HEK293 (cell line): ENCODE measurements at regions not wholly inside any gene's neighbourhood (a gene's known extent, or its start where the extent isn't known, plus 50 kb on each side); places are given as distances from the start of the nearest gene placed in this dataset.

Experiments used
- BCL11B ChIP-seq: fragments of 450-650 bp; formaldehyde crosslinking; IDR thresholded peaks from 2 replicates; pipeline ENCODE4 v1.5.1; 2016; ENCODE audit warnings: low read depth, missing biosample characterization, missing genetic modification characterization
- CTCF ChIP-seq: fragments of 450-650 bp; formaldehyde crosslinking; IDR thresholded peaks from 2 replicates; pipeline ENCODE4 v1.5.1; 2016; ENCODE audit warnings: missing biosample characterization, missing genetic modification characterization
- KLF17 ChIP-seq: fragments of 450-650 bp; formaldehyde crosslinking; IDR thresholded peaks from 2 replicates; pipeline ENCODE4 v1.5.1; 2016; ENCODE audit warnings: missing biosample characterization, missing genetic modification characterization
- MZF1 ChIP-seq: fragments of 450-650 bp; formaldehyde crosslinking; IDR thresholded peaks from 2 replicates; pipeline ENCODE4 v1.5.1; 2017; ENCODE audit warnings: missing biosample characterization, missing genetic modification characterization, borderline replicate concordance
- TSHZ1 ChIP-seq: fragments of 450-650 bp; formaldehyde crosslinking; IDR thresholded peaks from 2 replicates; pipeline ENCODE4 v1.5.1; 2016; ENCODE audit warnings: missing biosample characterization, missing genetic modification characterization, borderline replicate concordance
- ZBTB1 ChIP-seq: fragments of 450-650 bp; formaldehyde crosslinking; IDR thresholded peaks from 2 replicates; pipeline ENCODE4 v1.5.1; 2016; ENCODE audit warnings: missing biosample characterization, missing genetic modification characterization
- ZFHX2 ChIP-seq: fragments of 450-650 bp; formaldehyde crosslinking; conservative IDR thresholded peaks from 2 replicates; pipeline ENCODE4 v1.5.1; 2016; ENCODE audit warnings: missing biosample characterization, missing genetic modification characterization
- ZNF311 ChIP-seq: fragments of 450-650 bp; formaldehyde crosslinking; IDR thresholded peaks from 2 replicates; pipeline ENCODE4 v1.5.1; 2017; ENCODE audit warnings: missing biosample characterization, missing genetic modification characterization, borderline replicate concordance
- ZNF561 ChIP-seq: fragments of 450-650 bp; IDR thresholded peaks from 2 replicates; pipeline ENCODE4 v1.5.1; 2018; ENCODE audit warnings: missing biosample characterization, missing genetic modification characterization, borderline replicate concordance
- ZNF704 ChIP-seq: fragments of 450-650 bp; formaldehyde crosslinking; IDR thresholded peaks from 2 replicates; pipeline ENCODE4 v1.5.1; 2016; ENCODE audit warnings: missing biosample characterization, missing genetic modification characterization

GRCh38 chr4:180823108-180823507 is 1420.1 kb upstream of the TENM3 start:
- TF ChIP-seq MZF1 (tag by site-specific recombination), result no peak
- no peak for TF ChIP-seq BCL11B (tag by site-specific recombination)
- no peak for TF ChIP-seq ZFHX2
- TF ChIP-seq CTCF (tag by site-specific recombination), result no peak
- no peak for TF ChIP-seq ZNF561
- TF ChIP-seq ZNF704, result no peak
- no peak for TF ChIP-seq KLF17 (tag by site-specific recombination)
- no peak for TF ChIP-seq ZBTB1 (tag by site-specific recombination)
- no peak for TF ChIP-seq TSHZ1 (tag by site-specific recombination)
- TF ChIP-seq ZNF311 (tag by site-specific recombination), result no peak
